ENCODE measurements at regions not wholly inside any gene's neighbourhood (a gene's known extent, or its start where the extent isn't known, plus 50 kb on each side); places are given as distances from the start of the nearest gene placed in this dataset.
A peak's percentile ranks its signal among the peaks of the same experiment; 100 is the strongest.

GRCh38 chr1:95916616-95917015 lies 682.6 kb downstream of the RWDD3 start (continued):
- no peak for TF ChIP-seq CHD7 (IDR thresholded peaks at IDR 0.05; ENCODE audit: insufficient replicate concordance, low read length)
- no peak for TF ChIP-seq E2F6 (IDR thresholded peaks at IDR 0.05)
- TF ChIP-seq RFX5 (IDR thresholded peaks at IDR 0.05; ENCODE audit: borderline replicate concordance, low read depth, low read length): no peak
- TF ChIP-seq CEBPB (IDR thresholded peaks at IDR 0.05; ENCODE audit: low read depth, low read length): peak; percentile 60; the same call in 1 of the 2 replicates
- TF ChIP-seq KDM4A (IDR thresholded peaks at IDR 0.05; ENCODE audit: low read depth, low read length, severe bottlenecking): no peak
- TF ChIP-seq ASH2L (IDR thresholded peaks at IDR 0.05; ENCODE audit: low read length): no peak
- no peak for TF ChIP-seq MAFK (IDR thresholded peaks at IDR 0.05; ENCODE audit: low read depth, low read length)
- TF ChIP-seq CREB1 (IDR thresholded peaks at IDR 0.05): no peak

All from H1 (cell line).